ENCODE measurements at regions not wholly inside any gene's neighbourhood (a gene's known extent, or its start where the extent isn't known, plus 50 kb on each side); places are given as distances from the start of the nearest gene placed in this dataset.

DNA sequence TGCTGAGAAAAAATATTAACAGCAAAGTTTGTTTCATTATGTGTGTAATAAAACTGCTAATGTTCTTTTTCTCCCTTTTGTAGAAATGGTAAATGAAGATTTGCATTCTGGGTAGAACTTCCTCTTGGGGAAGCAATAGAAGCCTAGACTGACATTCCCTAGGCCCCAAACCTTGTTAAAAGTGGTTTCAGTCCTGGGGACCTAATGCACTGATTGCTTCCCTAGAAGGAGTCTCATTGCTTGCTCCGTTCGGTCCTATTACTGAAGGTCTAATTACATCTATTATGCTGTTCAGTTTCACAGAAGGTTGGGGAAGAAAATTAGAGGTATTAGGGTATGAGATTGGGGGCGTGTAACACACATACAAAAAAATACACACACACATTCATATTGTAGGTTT is 893.8 kb downstream of the TLE4 start:
- TF ChIP-seq POLR2A (IDR thresholded peaks at IDR 0.05; ENCODE audit: extremely low read depth, insufficient read length) (no peak), MYC (IDR thresholded peaks at IDR 0.05; ENCODE audit: low read depth, low read length) (no peak)
- TF ChIP-seq, protein P1, sequence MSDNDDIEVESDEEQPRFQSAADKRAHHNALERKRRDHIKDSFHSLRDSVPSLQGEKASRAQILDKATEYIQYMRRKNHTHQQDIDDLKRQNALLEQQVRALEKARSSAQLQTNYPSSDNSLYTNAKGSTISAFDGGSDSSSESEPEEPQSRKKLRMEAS (IDR thresholded peaks at IDR 0.05; ENCODE audit: low read depth, low read length): no peak
- TF ChIP-seq, protein P2, sequence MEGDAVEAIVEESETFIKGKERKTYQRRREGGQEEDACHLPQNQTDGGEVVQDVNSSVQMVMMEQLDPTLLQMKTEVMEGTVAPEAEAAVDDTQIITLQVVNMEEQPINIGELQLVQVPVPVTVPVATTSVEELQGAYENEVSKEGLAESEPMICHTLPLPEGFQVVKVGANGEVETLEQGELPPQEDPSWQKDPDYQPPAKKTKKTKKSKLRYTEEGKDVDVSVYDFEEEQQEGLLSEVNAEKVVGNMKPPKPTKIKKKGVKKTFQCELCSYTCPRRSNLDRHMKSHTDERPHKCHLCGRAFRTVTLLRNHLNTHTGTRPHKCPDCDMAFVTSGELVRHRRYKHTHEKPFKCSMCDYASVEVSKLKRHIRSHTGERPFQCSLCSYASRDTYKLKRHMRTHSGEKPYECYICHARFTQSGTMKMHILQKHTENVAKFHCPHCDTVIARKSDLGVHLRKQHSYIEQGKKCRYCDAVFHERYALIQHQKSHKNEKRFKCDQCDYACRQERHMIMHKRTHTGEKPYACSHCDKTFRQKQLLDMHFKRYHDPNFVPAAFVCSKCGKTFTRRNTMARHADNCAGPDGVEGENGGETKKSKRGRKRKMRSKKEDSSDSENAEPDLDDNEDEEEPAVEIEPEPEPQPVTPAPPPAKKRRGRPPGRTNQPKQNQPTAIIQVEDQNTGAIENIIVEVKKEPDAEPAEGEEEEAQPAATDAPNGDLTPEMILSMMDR (IDR thresholded peaks at IDR 0.05; ENCODE audit: low read depth, low read length): no peak
- no peak for DNase-seq (ENCODE audit: low read depth)
- H3K4me3 ChIP-seq (ENCODE audit: low read depth, low read length): no peak overlapping the region

DNA sequence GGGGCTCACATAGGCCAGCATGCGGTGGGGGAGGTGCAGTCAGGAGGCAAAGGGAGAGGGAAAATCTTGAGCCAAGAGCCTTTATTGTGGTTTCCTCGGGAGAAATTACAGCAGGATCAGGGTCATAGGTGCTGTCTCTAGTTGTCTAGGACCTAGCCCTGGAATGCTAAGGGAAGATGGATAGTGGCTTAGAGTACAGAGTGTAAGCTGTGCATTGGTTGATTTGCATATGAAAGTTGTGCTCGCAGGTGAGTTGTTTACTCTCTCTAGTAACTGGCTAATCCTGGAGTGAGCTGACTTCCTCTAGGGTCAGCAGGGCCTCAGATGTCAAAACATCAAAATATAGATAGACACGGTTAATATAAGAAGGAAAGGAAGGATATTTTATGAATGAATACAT is 877.7 kb downstream of the TLE4 start:
- TF ChIP-seq MYC (IDR thresholded peaks at IDR 0.05; ENCODE audit: low read depth, low read length): no peak
- TF ChIP-seq POLR2A (IDR thresholded peaks at IDR 0.05; ENCODE audit: extremely low read depth, insufficient read length): no peak
- TF ChIP-seq, protein P2 (IDR thresholded peaks at IDR 0.05; ENCODE audit: low read depth, low read length): no peak
- TF ChIP-seq, protein P1 (IDR thresholded peaks at IDR 0.05; ENCODE audit: low read depth, low read length): no peak

DNA sequence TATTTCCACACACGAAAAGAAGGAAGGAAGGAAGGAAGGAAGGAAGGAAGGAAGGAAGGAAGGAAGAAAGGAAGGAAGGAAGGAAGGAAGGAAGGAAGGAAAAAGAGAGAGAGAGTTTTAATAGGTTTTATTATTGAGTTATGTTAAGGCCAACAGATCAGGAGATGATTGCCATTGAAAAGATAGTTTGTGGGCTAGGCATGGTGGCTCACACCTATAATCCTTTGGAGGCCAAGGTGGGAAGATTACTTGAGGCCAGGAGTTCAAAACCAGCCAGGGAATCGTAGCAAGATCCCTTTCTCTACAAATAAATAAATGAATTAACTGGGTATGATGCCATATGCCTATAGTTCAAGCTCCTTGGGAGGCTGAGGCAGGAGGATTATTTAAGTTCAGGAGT is 877.2 kb downstream of the TLE4 start:
- H3K4me3 ChIP-seq (ENCODE audit: low read depth, low read length): no peak overlapping the region
- TF ChIP-seq POLR2A (IDR thresholded peaks at IDR 0.05; ENCODE audit: extremely low read depth, insufficient read length) (no peak), MYC (IDR thresholded peaks at IDR 0.05; ENCODE audit: low read depth, low read length) (no peak)
- TF ChIP-seq, protein P2 (IDR thresholded peaks at IDR 0.05; ENCODE audit: low read depth, low read length): no peak
- TF ChIP-seq, protein P1 (IDR thresholded peaks at IDR 0.05; ENCODE audit: low read depth, low read length): no peak
- DNase-seq (ENCODE audit: low read depth): no peak

More for the DNA sequence above, 877.7 kb downstream of the TLE4 start:
- no peak overlapping the region for H3K4me3 ChIP-seq (ENCODE audit: low read depth, low read length)
- DNase-seq (ENCODE audit: low read depth): no peak

DNA sequence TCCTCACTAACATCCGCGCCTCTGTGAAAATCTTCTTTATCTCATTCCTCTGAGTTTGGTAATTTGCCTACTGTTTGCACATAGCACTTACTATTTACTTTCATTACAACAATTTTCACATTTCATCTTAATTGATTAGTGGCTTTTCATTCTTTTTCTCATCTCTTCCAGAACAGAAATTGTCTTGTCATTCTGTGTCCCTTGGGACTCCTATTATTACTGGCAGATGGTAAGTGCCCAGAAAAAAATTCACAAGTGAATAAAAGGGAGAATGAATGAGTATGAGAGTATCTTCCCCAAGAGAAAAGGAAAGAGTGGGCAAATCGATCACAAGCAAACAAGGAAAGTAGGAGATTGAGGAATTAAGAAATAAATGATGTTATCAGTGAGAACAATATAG is 876.1 kb downstream of the TLE4 start:
- DNase-seq (ENCODE audit: low read depth): no peak
- no peak for TF ChIP-seq MYC (IDR thresholded peaks at IDR 0.05; ENCODE audit: low read depth, low read length)
- no peak for TF ChIP-seq POLR2A (IDR thresholded peaks at IDR 0.05; ENCODE audit: extremely low read depth, insufficient read length)
- TF ChIP-seq, protein P1 (IDR thresholded peaks at IDR 0.05; ENCODE audit: low read depth, low read length): no peak
- TF ChIP-seq, protein P2 (IDR thresholded peaks at IDR 0.05; ENCODE audit: low read depth, low read length): no peak
- H3K4me3 ChIP-seq (ENCODE audit: low read depth, low read length): no peak overlapping the region

DNA sequence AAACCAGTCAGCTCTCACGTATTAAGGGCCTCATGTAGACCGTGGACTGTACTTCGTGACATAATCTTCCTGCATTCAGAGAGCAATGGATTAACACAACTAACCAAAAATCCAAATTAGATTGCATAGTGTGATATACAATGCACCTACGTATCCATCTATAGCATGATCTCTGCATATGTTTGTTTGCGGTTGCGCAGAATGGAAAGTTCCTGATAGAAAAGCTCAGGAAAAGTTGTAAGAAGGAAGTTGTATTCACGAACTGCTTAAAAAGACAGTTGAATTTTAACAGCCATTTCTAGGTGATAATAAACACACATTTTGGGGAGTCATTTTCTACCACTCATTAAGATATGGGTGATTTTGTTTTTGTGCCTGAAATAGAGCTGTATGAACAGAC is 869.0 kb downstream of the TLE4 start:
- H3K4me3 ChIP-seq (ENCODE audit: low read depth, low read length): no peak overlapping the region
- TF ChIP-seq, protein P1 (IDR thresholded peaks at IDR 0.05; ENCODE audit: low read depth, low read length): no peak
- TF ChIP-seq, protein P2 (IDR thresholded peaks at IDR 0.05; ENCODE audit: low read depth, low read length): no peak
- TF ChIP-seq MYC (IDR thresholded peaks at IDR 0.05; ENCODE audit: low read depth, low read length): no peak
- TF ChIP-seq POLR2A (IDR thresholded peaks at IDR 0.05; ENCODE audit: extremely low read depth, insufficient read length): no peak
- DNase-seq (ENCODE audit: low read depth): no peak

DNA sequence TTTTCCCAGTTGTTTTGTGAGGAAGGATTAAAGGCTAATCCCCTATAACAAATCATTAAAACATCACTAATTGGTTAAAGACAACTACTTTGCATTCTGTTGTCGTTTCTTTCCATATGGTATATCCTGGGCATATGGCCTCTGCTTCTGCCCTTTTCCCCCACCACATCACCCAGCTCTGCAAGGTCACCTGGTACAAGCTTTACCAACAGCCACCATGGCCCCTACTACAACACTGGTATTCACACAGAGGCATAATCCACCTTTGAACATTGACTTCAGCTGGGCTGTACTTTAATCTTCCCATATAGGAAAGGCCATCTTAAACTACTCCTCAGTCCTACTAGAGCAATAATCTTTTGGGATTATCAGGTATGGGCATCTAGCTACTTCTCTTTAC is 866.1 kb downstream of the TLE4 start:
- no peak for DNase-seq (ENCODE audit: low read depth)
- TF ChIP-seq POLR2A (IDR thresholded peaks at IDR 0.05; ENCODE audit: extremely low read depth, insufficient read length) (no peak), MYC (IDR thresholded peaks at IDR 0.05; ENCODE audit: low read depth, low read length) (no peak)
- TF ChIP-seq, protein P1 (IDR thresholded peaks at IDR 0.05; ENCODE audit: low read depth, low read length): no peak
- TF ChIP-seq, protein P2 (IDR thresholded peaks at IDR 0.05; ENCODE audit: low read depth, low read length): no peak
- H3K4me3 ChIP-seq (ENCODE audit: low read depth, low read length): no peak overlapping the region
